IMR-90 (cell line): ENCODE measurements at regions not wholly inside any gene's neighbourhood (a gene's known extent, or its start where the extent isn't known, plus 50 kb on each side); places are given as distances from the start of the nearest gene placed in this dataset.

Source experiments
- ATAC-seq: fragments of 200-7000 bp; cut with Tn5 transposase; 2 replicates; pipeline ENCODE4 v1.9.1; 2020; ENCODE audit warnings: low read depth, mild to moderate bottlenecking, moderate library complexity
- BruUV-seq: library from RNA; stranded (reverse); fragments of 400-500 nt; replicated peaks from 2 replicates; lab custom pipeline; 2021; lab: Mats Ljungman, UMichigan
- CTCF ChIA-PET: fragments of 300-600 bp; formaldehyde crosslinking; extraction: SDS; loops from one replicate; lab custom pipeline; 2021; ENCODE audit warnings: antibody characterized with exemption; lab: Yijun Ruan, JAX
- POLR2A ChIA-PET: fragments of 300-600 bp; sonication (Branson Sonifier 250); formaldehyde crosslinking; loops from one replicate; lab custom pipeline; 2022; ENCODE audit warnings: antibody characterized with exemption; ENCODE audit not compliant: unreplicated experiment; lab: Charles Lee
- DNase-seq: peaks from one replicate; pipeline ENCODE4 v3.0.0; 2013
- H2AFZ ChIP-seq: replicated peaks from 2 replicates; pipeline ENCODE3; 2013; ENCODE audit warnings: low read length, mild to moderate bottlenecking; ENCODE audit not compliant: poor library complexity
- H2AK5ac ChIP-seq: 2 replicates; pipeline ENCODE4 v1.6.1; 2013; ENCODE audit warnings: low read depth, low read length, inconsistent platforms
- H2AK9ac ChIP-seq: replicated peaks from 2 replicates; pipeline ENCODE3; 2013; ENCODE audit warnings: mild to moderate bottlenecking, low read depth, low read length, moderate library complexity; ENCODE audit not compliant: poor library complexity
- H2BK120ac ChIP-seq: 2 replicates; pipeline ENCODE4 v1.6.1; 2013; ENCODE audit warnings: low read depth, low read length, inconsistent platforms
- H2BK15ac ChIP-seq: 3 replicates; pipeline ENCODE4 v1.6.1; 2013; ENCODE audit warnings: low read depth, low read length, inconsistent platforms
- H2BK20ac ChIP-seq: 2 replicates; pipeline ENCODE4 v1.6.1; 2013; ENCODE audit warnings: low read depth, mild to moderate bottlenecking, inconsistent platforms, low read length, moderate library complexity
- H2BK5ac ChIP-seq: 2 replicates; pipeline ENCODE4 v1.6.1; 2013; ENCODE audit warnings: mild to moderate bottlenecking, low read depth, low read length, inconsistent platforms; ENCODE audit not compliant: poor library complexity, severe bottlenecking
- H3K14ac ChIP-seq: replicated peaks from 2 replicates; pipeline ENCODE4 v1.6.1; 2013; ENCODE audit warnings: low read depth, low read length, inconsistent platforms
- H3K18ac ChIP-seq: 2 replicates; pipeline ENCODE4 v1.6.1; 2013; ENCODE audit warnings: low read depth, low read length, control low read depth
- H3K23ac ChIP-seq: 2 replicates; pipeline ENCODE4 v1.6.1; 2013; ENCODE audit warnings: low read depth, low read length, inconsistent platforms
- H3K27ac ChIP-seq: 2 replicates; pipeline ENCODE4 v1.5.1; 2013; ENCODE audit warnings: mild to moderate bottlenecking, control low read depth, low read length; ENCODE audit not compliant: insufficient read depth
- H3K27me3 ChIP-seq: 2 replicates; pipeline ENCODE4 v1.6.1; 2013; ENCODE audit warnings: low read length; ENCODE audit not compliant: control insufficient read depth, insufficient read depth
- H3K36me3 ChIP-seq: 2 replicates; pipeline ENCODE4 v1.6.1; 2013; ENCODE audit warnings: low read length, mixed read lengths; ENCODE audit not compliant: control insufficient read depth, insufficient read depth
- H3K4ac ChIP-seq: 2 replicates; pipeline ENCODE4 v1.6.1; 2013; ENCODE audit warnings: low read depth, low read length, inconsistent platforms
- H3K4me1 ChIP-seq: 2 replicates; pipeline ENCODE4 v1.6.1; 2013; ENCODE audit warnings: low read length, mixed read lengths; ENCODE audit not compliant: control insufficient read depth, insufficient read depth
- H3K4me2 ChIP-seq: 2 replicates; pipeline ENCODE4 v1.6.1; 2013; ENCODE audit warnings: low read depth, mild to moderate bottlenecking, control low read depth, low read length, moderate library complexity
- H3K4me3 ChIP-seq: 2 replicates; pipeline ENCODE4 v1.5.1; 2013; ENCODE audit warnings: low read depth, mild to moderate bottlenecking, control low read depth, low read length, moderate library complexity; ENCODE audit not compliant: insufficient read depth
- H3K56ac ChIP-seq: 2 replicates; pipeline ENCODE4 v1.6.1; 2013; ENCODE audit warnings: low read length, inconsistent platforms; ENCODE audit not compliant: insufficient read depth; ENCODE audit errors: extremely low read depth
- H3K79me1 ChIP-seq, 2 experiments: 2 replicates each; pipeline ENCODE4 v1.6.1; 2013; ENCODE audit warnings: low read length in 2 of 2, inconsistent platforms in 1 of 2, low read depth in 1 of 2
- H3K9ac ChIP-seq: 2 replicates; pipeline ENCODE4 v1.6.1; 2013; ENCODE audit warnings: low read depth, low read length, control low read depth
- H3K9me1 ChIP-seq: 2 replicates; pipeline ENCODE4 v1.6.1; 2013; ENCODE audit warnings: low read length, inconsistent platforms; ENCODE audit not compliant: insufficient read depth
- H3K9me3 ChIP-seq: 2 replicates; pipeline ENCODE4 v1.6.1; 2013; ENCODE audit warnings: low read length; ENCODE audit not compliant: control insufficient read depth, insufficient read depth
- H4K20me1 ChIP-seq: 2 replicates; pipeline ENCODE4 v1.6.1; 2013; ENCODE audit warnings: low read length, inconsistent platforms; ENCODE audit not compliant: insufficient read depth
- H4K5ac ChIP-seq: 2 replicates; pipeline ENCODE4 v1.6.1; 2013; ENCODE audit warnings: mild to moderate bottlenecking, low read depth, low read length, control low read depth
- H4K8ac ChIP-seq, 2 experiments: 2 replicates each; pipeline ENCODE4 v1.6.1; 2013; ENCODE audit warnings: low read depth in 2 of 2, low read length in 2 of 2, control low read depth in 1 of 2, inconsistent platforms in 1 of 2
- H4K91ac ChIP-seq: 2 replicates; pipeline ENCODE4 v1.6.1; 2013; ENCODE audit warnings: low read depth, low read length, inconsistent platforms; ENCODE audit not compliant: insufficient read depth
- BHLHE40 ChIP-seq: fragments of 150-350 bp; IDR thresholded peaks from 2 replicates; pipeline ENCODE4 v1.6.1; 2016; ENCODE audit warnings: mild to moderate bottlenecking, low read depth, low read length
- CEBPB ChIP-seq: IDR thresholded peaks from 2 replicates; pipeline ENCODE4 v1.6.1; 2012; ENCODE audit warnings: low read depth, low read length, improper control_type of control experiment
- CHD1 ChIP-seq: IDR thresholded peaks from 2 replicates; pipeline ENCODE4 v1.6.1; 2012; ENCODE audit warnings: low read depth, low read length, improper control_type of control experiment
- FOS ChIP-seq: fragments of 150-350 bp; IDR thresholded peaks from 2 replicates; pipeline ENCODE4 v1.6.1; 2016; ENCODE audit warnings: low read depth, low read length
- MAFK ChIP-seq: IDR thresholded peaks from 2 replicates; pipeline ENCODE4 v1.6.1; 2012; ENCODE audit warnings: low read depth, low read length, improper control_type of control experiment
- MAZ ChIP-seq: IDR thresholded peaks from 2 replicates; pipeline ENCODE4 v1.6.1; 2012; ENCODE audit warnings: low read depth, mild to moderate bottlenecking, low read length, improper control_type of control experiment, moderate library complexity, borderline replicate concordance
- MXI1 ChIP-seq: IDR thresholded peaks from 2 replicates; pipeline ENCODE4 v1.6.1; 2012; ENCODE audit warnings: low read depth, mild to moderate bottlenecking, low read length, moderate library complexity, borderline replicate concordance
- POLR2A ChIP-seq: IDR thresholded peaks from 2 replicates; pipeline ENCODE4 v1.6.1; 2012; ENCODE audit warnings: mild to moderate bottlenecking, low read depth, low read length
- RAD21 ChIP-seq: IDR thresholded peaks from 2 replicates; pipeline ENCODE4 v1.6.1; 2012; ENCODE audit warnings: low read length, improper control_type of control experiment
- RCOR1 ChIP-seq: IDR thresholded peaks from 2 replicates; pipeline ENCODE4 v1.6.1; 2012; ENCODE audit warnings: mild to moderate bottlenecking, low read length, improper control_type of control experiment; ENCODE audit not compliant: insufficient replicate concordance
- RFX5 ChIP-seq: IDR thresholded peaks from 2 replicates; pipeline ENCODE4 v1.8.0; 2012; ENCODE audit warnings: low read depth, mild to moderate bottlenecking, low read length, moderate library complexity
- SMC3 ChIP-seq: fragments of 150-350 bp; IDR thresholded peaks from 2 replicates; pipeline ENCODE4 v1.6.1; 2016; ENCODE audit warnings: low read depth, mild to moderate bottlenecking, antibody characterized with exemption, low read length, moderate library complexity
- dilution Hi-C: fragments of 300-500 bp; cut with HindIII; formaldehyde crosslinking; loops from one replicate; pipeline ENCODE4 v1.14.3; 2018; ENCODE audit warnings: low sequenced_read_pairs; ENCODE audit not compliant: unreplicated experiment
- in situ Hi-C: fragments of 300-500 bp; cut with MboI; formaldehyde crosslinking; loops from 3 replicates; pipeline ENCODE4 v1.14.3; 2019; ENCODE audit warnings: low sequenced_read_pairs, inconsistent platforms, mixed read lengths
- intact Hi-C: fragments of 100-400 bp; cut with micrococcal nuclease; formaldehyde crosslinking; loops from 2 replicates; pipeline ENCODE4 v1.10.0; 2022
- TF ChIP-seq, protein P1 (sequence below): fragments of 150-350 bp; IDR thresholded peaks from 2 replicates; pipeline ENCODE4 v1.6.1; 2017; ENCODE audit warnings: mild to moderate bottlenecking, antibody characterized with exemption, low read length, low read depth

- no peak overlapping the region for H2AK9ac ChIP-seq
- TF ChIP-seq MAZ (no peak), RFX5 (no peak), MXI1 (no peak), RAD21 (no peak), CHD1 (no peak), POLR2A (no peak), MAFK (no peak), CEBPB (no peak), FOS (no peak), SMC3 (no peak), BHLHE40 (no peak), RCOR1 (no peak)
- TF ChIP-seq, protein P1, sequence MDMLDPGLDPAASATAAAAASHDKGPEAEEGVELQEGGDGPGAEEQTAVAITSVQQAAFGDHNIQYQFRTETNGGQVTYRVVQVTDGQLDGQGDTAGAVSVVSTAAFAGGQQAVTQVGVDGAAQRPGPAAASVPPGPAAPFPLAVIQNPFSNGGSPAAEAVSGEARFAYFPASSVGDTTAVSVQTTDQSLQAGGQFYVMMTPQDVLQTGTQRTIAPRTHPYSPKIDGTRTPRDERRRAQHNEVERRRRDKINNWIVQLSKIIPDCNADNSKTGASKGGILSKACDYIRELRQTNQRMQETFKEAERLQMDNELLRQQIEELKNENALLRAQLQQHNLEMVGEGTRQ: no peak
- no peak overlapping the region for H2BK20ac ChIP-seq
- dilution Hi-C loops (no loop called here), intact Hi-C loops (no loop called here), in situ Hi-C loops (no loop called here)
- no peaks in the 10 kb centered on the region for H3K9me3 ChIP-seq
- ChIA-PET CTCF (interaction anchor here (0.7 kb wide), 1 partner anchor 219 kb away, joined by 4 read pairs; no protein-coding TSS in a partner anchor), POLR2A (no interaction called here)
- no peak overlapping the region for H3K4me2 ChIP-seq
- no peak overlapping the region for H2BK120ac ChIP-seq
- H4K5ac ChIP-seq: no peak overlapping the region
- H3K4me3 ChIP-seq: no peak overlapping the region
- no TSS peak for BruUV-seq
- no peak overlapping the region for H4K8ac ChIP-seq
- H2AK5ac ChIP-seq: no peak overlapping the region
- H4K91ac ChIP-seq: no peak overlapping the region
- H3K27me3 ChIP-seq: no peaks in the 10 kb centered on the region
- H2BK5ac ChIP-seq: no peak overlapping the region
- no peaks in the 10 kb centered on the region for H3K36me3 ChIP-seq
- no peak overlapping the region for H3K27ac ChIP-seq
- H2BK15ac ChIP-seq: no peak overlapping the region
- no peak overlapping the region for H3K14ac ChIP-seq
- H3K79me1 ChIP-seq: no peaks in the 10 kb centered on the region
- H3K4ac ChIP-seq: no peak overlapping the region
- H3K9ac ChIP-seq: no peak overlapping the region
- DNase-seq (no peak), ATAC-seq (no peak)
- no peak overlapping the region for H3K56ac ChIP-seq
- no peak overlapping the region for H2AFZ ChIP-seq
- no peaks in the 10 kb centered on the region for H4K20me1 ChIP-seq
- H3K23ac ChIP-seq: no peak overlapping the region
- no peak overlapping the region for H3K18ac ChIP-seq
- H3K4me1 ChIP-seq: no peaks in the 10 kb centered on the region
- no peaks in the 10 kb centered on the region for H3K9me1 ChIP-seq
Measured at GRCh38 chr7:13132314-13132713, 444.9 kb downstream of the ARL4A start.
